ENCODE measurements at regions not wholly inside any gene's neighbourhood (a gene's known extent, or its start where the extent isn't known, plus 50 kb on each side); places are given as distances from the start of the nearest gene placed in this dataset.
A peak's percentile ranks its signal among the peaks of the same experiment; 100 is the strongest.

DNA sequence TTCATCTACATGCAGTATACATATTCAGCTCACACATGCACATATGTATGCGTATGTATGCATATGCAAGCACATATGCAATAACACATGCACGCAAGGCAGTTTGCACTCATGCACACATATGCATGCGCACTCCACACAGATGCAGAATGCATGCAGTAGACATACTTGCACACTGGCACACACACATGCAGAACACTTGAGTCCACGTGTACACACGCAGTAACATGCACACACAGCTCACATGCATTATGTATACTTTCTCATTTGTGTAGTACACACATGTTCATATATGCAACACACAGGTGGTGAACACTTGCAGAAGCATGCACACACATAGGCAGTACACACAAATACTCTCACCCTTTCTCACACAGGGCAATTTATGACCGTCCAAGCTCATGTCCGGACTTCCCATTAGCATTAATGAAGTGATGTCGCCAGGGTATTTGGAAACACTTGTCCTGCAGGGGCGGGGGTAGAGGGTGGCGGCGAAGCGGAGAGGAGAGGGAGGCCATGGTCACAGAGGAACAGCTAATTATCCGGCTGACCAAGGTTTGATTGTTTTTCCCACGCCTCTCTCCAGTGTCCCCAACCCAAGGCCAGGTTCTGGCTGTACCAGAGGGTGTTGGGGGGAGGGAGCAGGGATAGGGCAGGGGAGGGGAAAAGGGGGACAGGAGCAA is 91.3 kb downstream of the VEGFA start:
- DNase-seq = no peak

DNA sequence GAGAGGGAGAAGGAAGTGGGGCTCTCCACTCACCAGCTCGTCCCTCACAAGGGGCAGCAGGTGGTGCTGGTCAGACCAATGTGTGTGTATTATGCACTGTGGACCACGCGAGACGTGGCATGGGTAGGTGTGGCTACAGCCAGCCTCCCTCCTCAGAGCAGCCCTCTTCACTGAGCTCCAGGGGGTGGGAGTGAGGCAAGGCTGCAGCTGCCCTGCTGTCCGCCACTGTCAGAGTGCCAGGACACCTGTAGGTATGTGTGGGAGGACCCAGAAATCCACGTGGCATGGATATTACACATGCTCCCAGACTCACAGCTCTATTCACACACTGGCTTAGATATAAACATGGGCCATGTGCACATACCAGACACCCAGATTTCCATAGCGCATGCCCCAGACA is 90.3 kb downstream of the VEGFA start:
- DNase-seq = no peak

DNA sequence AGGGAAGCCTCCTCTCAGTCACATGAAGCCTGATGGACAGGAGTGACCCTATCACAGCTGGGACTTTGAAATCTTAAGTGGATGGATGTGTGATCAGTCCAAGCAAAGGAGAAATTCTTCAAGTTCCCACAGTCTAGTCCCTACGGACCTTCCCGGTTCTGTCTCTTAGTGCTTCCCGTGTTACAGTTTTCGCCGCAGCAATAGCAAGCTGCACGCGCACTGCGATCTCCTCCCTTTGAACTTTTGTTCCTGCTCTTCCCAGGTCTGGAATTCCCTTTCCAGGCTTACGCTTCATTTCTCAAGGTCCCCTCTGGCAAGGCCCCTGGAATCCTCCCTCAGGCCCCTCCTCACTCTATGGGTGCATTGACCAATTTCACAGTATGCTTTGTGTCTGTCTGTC is 89.2 kb downstream of the VEGFA start:
- no peak for DNase-seq

DNA sequence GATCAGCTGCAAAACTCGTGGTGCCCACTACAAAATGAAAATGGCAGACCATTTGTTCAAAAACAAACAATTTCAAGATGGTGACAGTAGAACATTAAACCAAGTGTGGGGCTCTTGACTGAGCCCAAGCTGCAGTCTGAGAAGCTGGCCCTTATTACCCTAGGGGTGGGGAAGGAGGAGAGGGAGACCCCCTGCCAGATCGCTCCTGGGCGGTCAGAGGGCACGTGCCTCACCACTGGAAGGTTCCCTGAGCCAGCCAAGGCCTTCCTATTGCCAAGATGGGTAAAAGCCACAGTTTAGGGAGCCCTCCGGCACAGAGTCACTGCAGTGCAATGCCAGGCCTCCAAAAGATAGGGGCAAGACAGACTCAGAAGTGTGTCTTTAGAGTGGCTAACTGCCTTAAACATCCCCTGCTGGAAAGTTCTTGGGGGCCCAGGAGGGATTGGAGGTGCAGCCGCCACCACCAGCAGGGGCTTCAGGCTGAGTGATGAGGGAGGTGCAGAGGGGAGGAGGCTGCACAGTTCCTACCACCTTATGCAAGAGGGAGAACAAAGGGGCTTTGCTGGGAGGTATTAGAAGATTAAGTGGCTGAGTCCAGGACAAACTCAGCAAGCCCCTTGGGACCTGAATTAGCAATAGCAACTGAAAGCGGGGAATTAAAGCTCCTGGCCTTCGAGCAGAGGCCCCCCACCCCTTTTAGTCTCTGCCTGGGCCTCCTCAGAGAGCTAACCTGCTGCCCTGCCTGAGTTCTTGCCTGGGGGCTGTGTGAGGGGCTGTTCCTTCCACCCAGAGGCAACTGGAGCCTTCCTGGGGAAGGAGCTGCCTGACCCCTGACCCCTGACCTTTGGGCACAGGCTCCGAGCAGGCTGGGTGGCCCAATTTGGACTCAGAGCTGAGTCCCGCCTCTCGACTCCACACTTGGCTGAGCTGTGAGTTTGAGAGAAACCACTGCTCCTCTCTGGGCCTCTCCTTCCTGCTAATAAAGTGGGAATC is 88.4 kb downstream of the VEGFA start:
- no peak for DNase-seq

DNA sequence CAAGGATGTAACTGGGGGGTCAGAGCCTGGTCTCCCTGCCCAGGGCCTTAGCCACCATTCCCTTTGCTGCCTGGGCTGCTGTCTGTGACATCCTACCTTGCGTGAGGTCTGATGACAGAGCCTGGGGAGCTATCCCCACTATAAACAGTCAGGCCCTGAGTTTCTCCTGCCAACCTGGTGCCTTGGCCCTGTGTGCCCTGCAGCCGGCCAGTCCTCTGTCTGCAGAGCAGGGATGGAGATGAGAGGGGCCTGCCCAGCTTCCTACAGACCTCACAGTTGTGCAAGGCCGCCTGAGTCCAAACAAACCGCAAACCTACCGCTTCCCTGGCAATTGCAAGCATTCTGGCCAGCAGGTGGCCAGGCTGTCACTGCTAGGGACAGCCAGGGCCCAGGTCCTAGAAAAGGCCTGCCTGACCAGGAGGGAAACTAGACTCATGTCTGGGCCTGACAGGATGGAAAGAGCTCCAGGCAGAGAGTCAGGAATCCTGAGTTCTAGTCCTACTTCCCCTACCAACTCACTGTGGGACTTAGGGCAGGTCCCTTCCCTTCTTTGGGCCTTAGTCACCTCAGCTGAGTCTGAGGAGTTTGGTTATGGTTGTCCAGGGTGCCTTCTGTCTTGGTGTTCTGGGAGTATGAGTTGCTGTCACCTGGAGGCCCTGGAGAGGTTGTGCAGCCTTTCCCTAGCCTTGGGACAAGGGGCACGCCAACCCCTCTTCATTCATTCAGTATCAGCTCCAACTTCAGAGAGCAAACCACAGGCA is 86.2 kb downstream of the VEGFA start:
- DNase-seq = peak; percentile 63

DNA sequence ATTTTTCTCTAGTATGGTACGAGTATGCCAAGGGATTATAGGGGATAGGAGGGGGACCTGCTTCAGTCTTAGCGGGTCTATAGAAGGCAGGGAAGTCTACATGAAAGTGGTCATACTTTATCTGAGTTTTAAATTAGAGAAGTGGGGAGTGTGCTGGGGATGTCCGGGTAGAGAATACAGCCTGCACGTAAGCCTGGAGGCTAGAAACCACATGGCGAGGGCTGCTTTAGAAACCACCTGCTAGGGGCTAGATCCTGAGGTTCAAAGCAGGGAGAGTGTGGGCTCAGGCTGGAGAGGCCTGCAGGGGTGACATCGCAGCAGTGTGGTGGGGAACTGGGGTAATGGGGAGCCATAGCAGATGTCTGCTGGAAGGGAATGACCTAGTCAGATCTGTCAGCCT is 85.2 kb downstream of the VEGFA start:
- DNase-seq = peak; percentile 78

DNA sequence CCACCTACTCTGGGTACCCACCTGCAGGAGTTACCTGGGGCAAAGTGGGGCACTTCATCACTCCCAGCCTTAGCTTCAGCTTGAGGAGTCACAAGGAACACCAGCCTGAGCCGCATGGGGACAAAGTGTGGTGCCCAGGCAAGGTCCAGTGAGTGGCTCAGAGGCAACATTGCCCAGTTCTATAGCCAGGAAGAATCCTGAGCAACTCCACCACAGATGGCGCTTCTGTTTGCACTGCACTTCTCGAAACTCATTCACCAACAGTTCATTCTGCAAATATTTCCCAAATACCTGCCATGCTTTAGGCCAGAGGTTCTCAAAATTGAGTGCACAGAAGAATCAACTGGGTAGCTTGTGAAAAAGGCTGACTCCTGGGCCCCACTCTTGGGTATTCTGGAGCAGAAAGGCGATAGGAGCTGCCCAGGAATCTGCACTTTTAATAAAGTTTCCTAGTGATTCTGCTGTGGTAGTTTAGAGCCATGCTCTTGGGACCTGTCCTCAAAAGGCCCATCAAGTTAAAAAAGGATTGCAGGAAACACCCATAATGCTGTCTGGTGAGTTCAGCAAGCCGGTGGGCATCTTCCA is 83.1 kb downstream of the VEGFA start:
- no peak for DNase-seq

DNA sequence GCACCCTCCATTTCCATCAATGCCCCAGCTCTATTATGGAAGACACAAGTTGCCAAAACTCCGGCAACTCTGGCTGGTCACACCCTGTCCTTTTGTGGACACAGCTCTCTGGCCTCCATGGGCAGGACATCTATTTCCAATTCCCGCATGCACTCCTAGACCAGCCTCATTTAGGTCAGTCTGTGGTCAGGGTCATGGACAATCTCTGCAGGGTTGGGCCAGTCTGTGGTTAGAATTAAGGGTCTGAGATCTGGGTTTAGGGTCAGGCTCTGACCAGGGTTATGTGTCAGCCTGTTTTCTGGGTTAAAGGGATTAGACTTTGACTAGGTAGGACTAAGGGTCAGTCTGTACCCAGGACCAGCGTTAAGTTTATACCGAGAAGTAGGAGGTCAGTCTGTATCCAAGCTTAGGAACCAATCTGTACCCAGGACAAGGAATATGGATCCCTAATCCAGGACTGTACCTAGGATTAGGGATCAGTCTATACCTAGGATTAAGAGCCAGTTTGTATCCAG is 82.4 kb downstream of the VEGFA start:
- DNase-seq = no peak

DNA sequence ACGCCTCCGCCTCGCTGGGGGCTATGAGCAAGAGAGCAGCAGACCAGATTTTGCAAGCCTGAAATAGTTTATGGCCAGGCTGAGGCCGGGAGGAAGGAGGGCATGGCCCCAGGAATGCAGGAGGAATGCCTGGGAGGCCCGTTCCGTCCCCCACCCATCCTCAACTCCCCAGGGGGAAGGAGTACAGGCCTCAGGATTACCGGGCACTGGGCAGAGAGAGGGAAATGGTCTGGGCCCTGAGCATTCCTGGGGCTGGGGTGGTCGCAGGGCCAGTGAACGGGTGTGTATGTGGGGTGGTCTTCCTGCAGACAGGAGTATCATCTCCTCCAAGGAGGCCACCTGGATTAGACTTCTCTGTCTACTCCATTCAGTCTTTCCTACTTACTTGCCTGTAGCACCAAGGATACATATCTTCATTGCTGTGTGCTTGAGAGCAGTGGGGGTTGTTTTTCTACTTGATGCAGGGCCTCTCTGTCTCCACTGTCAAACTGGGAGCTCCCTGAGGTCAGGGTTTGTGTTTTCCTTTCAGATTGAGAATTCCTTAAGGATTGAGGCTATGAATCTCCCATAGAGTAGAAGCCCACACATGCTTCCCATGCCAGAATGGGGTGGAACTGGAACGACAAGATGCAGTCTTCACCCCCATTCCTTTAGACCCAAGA is 81.3 kb downstream of the VEGFA start:
- DNase-seq = no peak

DNA sequence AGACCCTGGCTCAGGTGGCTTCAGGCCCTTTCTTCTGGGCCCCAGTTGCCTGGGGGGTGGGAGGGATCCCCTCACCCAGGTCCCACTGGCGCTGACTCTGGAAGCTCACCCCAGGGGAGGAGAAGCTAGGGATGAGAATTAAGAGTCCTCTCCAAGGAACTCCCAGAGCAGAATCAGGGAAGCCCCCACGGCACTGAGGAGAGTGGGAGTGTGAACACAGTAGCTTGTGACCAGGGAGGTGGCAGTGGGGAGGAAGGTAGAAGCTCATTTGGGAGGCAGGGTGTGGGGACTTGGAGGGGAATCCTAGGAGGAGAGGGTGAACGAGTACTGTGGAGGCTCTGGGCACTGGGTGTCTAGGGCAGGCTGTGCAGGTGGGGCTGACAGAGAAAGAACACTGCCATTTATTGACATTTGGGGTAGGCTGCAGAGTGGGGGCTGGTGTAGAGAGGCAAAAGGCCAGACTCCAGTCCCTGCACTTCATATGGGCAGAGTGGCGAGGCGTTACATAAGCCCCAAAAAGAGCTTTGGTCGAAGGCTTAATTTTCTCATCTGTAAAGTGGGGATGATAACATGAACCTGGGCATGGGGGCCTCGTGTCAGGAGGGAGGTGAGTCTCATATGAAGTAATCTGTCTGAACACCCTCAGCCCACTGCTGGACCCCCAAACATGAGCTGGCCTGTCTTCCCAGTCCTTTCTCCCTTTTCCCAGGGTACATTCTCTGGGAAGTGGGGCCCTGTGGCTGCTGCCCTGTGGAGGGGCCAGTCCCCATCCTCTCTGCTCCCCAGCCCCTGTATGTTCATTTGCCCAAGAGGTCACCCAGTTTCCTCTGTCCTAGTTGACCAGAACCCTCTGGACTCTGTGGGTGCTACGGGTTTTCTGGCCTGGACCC is 80.5 kb downstream of the VEGFA start:
- DNase-seq = no peak

DNA sequence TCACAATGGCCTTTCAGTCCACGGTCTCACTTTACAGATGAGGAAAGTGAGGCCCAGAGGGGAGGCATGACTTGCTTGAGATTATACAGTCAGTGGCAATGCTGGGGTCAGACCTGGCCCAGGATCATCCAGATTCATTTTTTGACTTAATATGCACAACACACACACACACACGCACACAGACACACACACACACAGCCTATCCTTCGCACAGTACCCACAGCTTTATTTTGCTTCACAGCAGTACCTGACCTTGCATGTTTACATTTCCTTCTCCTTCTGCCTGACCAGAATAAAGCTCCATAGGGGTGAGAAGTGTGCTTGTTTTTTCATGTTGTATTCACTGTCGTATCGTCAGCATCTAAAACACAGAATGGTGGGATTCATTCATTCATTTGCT is 79.8 kb downstream of the VEGFA start:
- DNase-seq = no peak

DNA sequence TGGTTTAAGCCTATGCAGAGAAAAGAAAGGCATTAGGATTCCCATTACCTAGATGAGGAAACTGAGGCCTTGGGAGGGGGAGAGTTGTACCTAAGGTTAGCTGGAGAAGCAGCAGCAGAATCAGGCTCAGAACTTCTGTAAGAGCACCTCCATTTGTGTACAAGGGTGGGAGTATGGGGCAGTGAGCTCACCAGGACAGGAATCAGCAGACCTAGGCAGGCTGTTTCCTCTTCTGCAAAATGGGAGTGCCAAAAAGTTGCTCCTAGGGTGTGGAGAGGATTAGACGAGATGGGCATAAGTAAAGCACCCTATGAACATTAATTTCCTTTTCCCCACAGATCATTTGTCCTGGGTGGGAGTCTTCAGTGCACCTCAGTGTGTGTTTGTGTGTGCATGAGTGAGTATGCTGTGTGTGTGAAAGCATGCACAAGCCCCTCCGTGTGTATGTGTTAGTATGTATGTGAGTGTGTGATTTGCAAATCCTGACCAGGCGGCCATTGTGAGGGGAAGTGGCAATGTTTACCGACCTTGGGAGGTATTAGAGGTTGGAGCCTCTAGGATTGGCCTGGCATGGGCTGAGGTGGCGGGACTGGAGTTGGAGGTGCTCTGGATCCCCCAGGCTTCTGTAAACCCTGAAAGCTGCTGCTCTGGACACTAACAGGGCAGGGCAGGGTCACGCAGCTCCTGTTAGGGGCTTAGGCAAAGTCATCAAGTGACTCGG is 78.8 kb downstream of the VEGFA start:
- DNase-seq = no peak

DNA sequence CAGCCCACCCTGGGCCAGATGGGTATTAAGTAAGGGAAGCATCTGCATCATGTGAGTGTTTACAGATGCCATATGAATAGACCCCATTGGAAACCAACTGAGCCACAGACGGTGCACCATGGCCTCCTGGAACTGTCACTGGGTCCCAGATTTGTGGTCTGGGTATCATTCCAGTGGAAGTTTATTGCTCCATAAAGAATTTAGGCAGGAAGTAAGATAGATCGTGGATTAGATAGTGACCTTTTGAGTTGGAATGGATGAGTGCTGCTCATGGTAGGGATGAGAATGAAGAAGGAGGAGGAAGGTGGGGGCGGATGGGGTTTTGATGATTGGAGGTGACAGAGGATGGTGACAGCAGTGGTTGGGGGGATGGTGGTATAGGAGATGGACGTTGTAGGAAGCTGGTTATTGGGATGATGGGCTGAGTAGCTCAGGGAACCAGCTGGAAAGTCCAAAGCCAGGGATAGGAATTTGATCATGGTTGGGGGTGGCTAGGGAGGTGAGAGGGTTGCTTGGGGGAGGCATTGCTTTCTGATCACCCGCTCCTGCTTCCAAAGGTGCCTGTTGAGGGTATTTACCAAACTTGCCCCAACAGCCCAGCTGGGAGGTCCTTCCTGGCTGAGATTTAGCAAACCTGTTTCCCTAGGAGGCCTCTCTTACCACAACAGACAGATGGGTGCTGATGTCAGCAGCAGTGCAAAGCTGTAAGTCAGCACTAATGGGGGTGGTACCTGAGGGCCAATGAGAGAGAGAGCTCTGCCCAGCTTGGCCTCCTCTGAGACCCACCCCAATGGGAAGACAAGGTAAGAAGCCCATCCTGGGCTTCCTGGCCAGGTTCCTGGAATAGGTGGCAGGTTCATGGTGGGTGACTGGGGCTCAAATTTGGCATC is 78.0 kb downstream of the VEGFA start:
- no peak for DNase-seq

DNA sequence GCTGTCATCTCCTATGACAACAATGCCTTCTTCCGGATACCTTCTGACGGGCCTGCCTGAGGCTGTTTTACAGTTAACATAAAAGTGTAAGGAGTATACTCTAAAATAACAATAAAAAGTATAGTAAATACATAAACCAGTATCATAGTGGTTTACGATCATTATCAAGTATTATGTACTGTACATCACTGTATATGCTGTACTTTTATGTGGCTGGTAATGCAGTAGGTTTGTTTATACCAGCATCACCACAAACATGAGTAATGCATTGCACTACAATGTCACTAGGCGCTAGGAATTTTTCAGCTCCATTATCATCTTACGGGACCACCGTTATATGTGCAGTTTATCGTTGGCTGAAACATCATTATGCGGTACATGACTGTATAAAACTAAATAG is 76.5 kb downstream of the VEGFA start:
- no peak for DNase-seq

DNA sequence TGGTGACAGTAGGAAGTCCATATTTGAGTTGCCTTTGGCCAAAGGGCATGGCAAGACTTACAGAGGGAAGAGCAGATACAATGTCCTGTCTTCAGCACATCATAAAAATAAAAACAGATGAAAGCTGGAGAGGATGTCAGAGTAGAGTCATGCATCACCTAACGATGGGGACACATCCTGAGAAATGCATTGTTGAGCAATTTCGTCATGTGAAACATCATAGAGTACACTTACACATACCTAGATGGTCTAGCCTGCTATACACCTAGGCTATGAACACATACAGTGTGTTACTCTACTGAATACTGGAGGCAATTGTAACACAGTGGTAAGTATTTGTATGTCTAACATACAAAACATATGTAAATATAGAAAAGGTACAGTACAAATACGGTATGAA is 75.6 kb downstream of the VEGFA start:
- DNase-seq = no peak

DNA sequence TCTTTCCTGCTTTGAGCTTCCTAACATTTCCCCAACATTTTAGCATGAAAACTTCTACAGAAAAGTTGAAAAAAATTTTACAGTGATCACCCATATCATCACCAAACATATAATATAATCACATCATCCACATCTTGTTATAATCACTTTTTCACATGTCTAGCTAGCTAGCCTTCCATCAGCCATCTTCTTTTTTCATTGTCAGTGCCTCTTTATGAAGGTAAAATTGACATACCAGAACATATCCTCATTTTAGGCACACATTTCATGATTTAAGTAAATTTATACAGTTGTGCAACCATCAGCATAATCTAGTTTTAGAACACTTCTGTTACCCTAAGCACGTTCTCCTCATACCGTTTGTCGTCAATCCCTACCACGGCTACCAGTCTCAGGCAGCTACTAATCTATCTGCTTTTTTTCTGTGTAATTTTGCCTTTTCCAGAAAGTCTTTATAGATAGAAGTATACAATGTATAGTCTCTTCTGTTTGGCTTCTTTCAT is 73.7 kb downstream of the VEGFA start:
- no peak for DNase-seq

DNA sequence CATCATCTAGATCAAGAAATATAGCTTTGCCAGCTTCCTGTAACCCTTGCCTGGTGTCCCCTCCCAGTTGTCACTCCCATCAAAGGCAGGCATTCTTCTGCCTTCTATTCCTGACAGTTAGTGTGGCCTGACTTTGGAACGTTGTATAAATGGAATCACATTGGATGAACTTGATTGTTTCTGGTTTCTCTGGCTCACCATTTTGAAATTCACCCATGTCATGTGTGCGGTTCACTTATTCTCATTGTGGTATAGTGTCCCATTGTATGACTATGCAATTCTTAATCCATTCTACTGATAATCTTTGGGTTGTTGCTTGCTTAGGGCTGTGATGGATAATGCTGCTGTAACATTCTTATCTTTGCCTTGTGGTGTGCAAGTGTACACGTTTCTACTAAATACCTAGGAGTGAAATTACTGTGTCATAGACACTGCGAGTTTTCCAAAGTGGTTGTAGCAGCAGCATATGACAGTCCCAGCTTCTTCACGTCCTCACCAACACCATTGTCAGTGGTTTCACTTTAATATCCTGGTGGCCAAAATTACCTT is 73.2 kb downstream of the VEGFA start:
- no peak for DNase-seq

DNA sequence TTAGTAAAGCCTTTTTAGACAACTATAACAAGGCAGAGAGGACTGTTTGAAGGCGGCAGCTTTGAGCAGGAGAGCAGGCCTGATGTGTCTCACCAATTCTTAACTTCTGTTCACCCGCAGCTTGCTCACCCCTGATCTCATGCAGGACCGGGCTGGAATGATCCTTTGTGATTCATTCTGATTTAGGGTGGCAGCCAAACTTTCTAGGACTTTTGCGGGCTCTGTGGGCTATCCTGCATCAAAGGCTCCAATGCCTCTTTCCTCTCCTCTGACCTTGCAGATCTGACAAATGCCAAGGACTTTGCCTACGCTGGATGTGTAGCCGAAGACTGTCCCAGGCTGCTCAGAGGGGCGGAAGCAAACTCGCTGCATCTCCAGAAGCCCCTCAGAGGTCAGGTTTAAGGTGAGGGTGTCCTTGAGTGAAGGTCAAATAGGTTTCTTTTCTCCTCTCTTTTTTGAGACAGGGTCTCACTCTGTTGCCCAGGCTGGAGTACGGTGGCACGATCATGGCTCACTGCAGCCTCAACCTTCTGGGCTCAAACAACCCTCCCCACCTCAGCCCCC is 72.3 kb downstream of the VEGFA start:
- no peak for DNase-seq

Data from MV-4-11 (cell line).